ENCODE measurements at regions not wholly inside any gene's neighbourhood (a gene's known extent, or its start where the extent isn't known, plus 50 kb on each side); places are given as distances from the start of the nearest gene placed in this dataset.

- TF ChIP-seq SPI1 (IDR thresholded peaks at IDR 0.05; ENCODE audit: low read depth, low read length) (no peak), POLR2AphosphoS5 (IDR thresholded peaks at IDR 0.05; ENCODE audit: low read depth, low read length) (no peak), PAX5 (IDR thresholded peaks at IDR 0.05; ENCODE audit: insufficient read depth, low read length, severe bottlenecking) (no peak), TAF1 (IDR thresholded peaks at IDR 0.05; ENCODE audit: low read depth, low read length) (no peak)
Observed at GRCh38 chr11:133727774-133728173, 117.5 kb downstream of the SPATA19 start.
